IgD-negative memory B cell (primary cell): ENCODE measurements at regions not wholly inside any gene's neighbourhood (a gene's known extent, or its start where the extent isn't known, plus 50 kb on each side); places are given as distances from the start of the nearest gene placed in this dataset.

ENCODE experiments used
- H3K27ac Mint-ChIP-seq, 3 donors: one replicate each; pipeline ENCODE4 v1.8.0; 2020 to 2022; ENCODE audit warnings: mild to moderate bottlenecking in 3 of 3, mixed read lengths in 3 of 3, moderate library complexity in 1 of 3
- H3K27me3 Mint-ChIP-seq: one replicate; pipeline ENCODE4 v1.8.0; 2021; ENCODE audit warnings: mixed read lengths
- H3K36me3 Mint-ChIP-seq: one replicate; pipeline ENCODE4 v1.8.0; 2020; ENCODE audit warnings: mild to moderate bottlenecking, mixed read lengths
- H3K4me1 Mint-ChIP-seq, 3 donors: one replicate each; pipeline ENCODE4 v1.8.0; 2020 to 2022; ENCODE audit warnings: mixed read lengths in 3 of 3, mild to moderate bottlenecking in 1 of 3
- H3K4me3 Mint-ChIP-seq, 4 donors: one replicate each; pipeline ENCODE4 v1.8.0; 2020 to 2022; ENCODE audit warnings: mild to moderate bottlenecking in 4 of 4, mixed read lengths in 4 of 4, moderate library complexity in 3 of 4
- H3K9me3 Mint-ChIP-seq, 3 donors: one replicate each; pipeline ENCODE4 v1.8.0; 2020 to 2021; ENCODE audit warnings: mixed read lengths in 3 of 3, mild to moderate bottlenecking in 1 of 3

GRCh38 chr6:91713911-91714310 is 1127.0 kb upstream of the MAP3K7 start:
- Mint-ChIP-seq H3K36me3 (no peaks in the 10 kb centered on the region), H3K9me3 (peaks cover 0 to 8% (median 0%) of the 10 kb centered on the region in 3 donors), H3K27me3 (no peaks in the 10 kb centered on the region), H3K4me1 (no peaks in the 10 kb centered on the region), H3K27ac (no peak overlapping the region), H3K4me3 (no peak overlapping the region)

- H3K4me1 Mint-ChIP-seq, result no peaks in the 10 kb centered on the region
- no peaks in the 10 kb centered on the region for H3K27me3 Mint-ChIP-seq
- no peaks in the 10 kb centered on the region for H3K36me3 Mint-ChIP-seq
- peaks cover 0 to 7% (median 0%) of the 10 kb centered on the region in 3 donors for H3K9me3 Mint-ChIP-seq
- H3K4me3 Mint-ChIP-seq, result no peak overlapping the region
- H3K27ac Mint-ChIP-seq, result no peak overlapping the region
Measured at GRCh38 chr6:91711518-91711917, 1124.6 kb upstream of the MAP3K7 start.

- H3K4me3 Mint-ChIP-seq, result no peak overlapping the region
- H3K9me3 Mint-ChIP-seq, result peaks cover 0 to 4% (median 0%) of the 10 kb centered on the region in 3 donors
- no peaks in the 10 kb centered on the region for H3K27me3 Mint-ChIP-seq
- no peak overlapping the region for H3K27ac Mint-ChIP-seq
- no peaks in the 10 kb centered on the region for H3K36me3 Mint-ChIP-seq
- no peaks in the 10 kb centered on the region for H3K4me1 Mint-ChIP-seq
Measured at GRCh38 chr6:91710342-91710741, 1123.5 kb upstream of the MAP3K7 start.

GRCh38 chr6:91708534-91708933 is 1121.7 kb upstream of the MAP3K7 start:
- no peaks in the 10 kb centered on the region for H3K27me3 Mint-ChIP-seq
- no peak overlapping the region for H3K4me3 Mint-ChIP-seq
- H3K4me1 Mint-ChIP-seq, result no peaks in the 10 kb centered on the region
- H3K27ac Mint-ChIP-seq, result no peak overlapping the region
- peaks cover 2 to 6% (median 4%) of the 10 kb centered on the region in 3 donors for H3K9me3 Mint-ChIP-seq
- H3K36me3 Mint-ChIP-seq, result no peaks in the 10 kb centered on the region

GRCh38 chr6:91705646-91706045 is 1118.8 kb upstream of the MAP3K7 start:
- Mint-ChIP-seq H3K9me3 (peaks cover 1 to 11% (median 5%) of the 10 kb centered on the region in 3 donors), H3K4me1 (no peaks in the 10 kb centered on the region), H3K27me3 (no peaks in the 10 kb centered on the region)

GRCh38 chr6:91704531-91704930 is 1117.7 kb upstream of the MAP3K7 start:
- Mint-ChIP-seq H3K27me3 (no peaks in the 10 kb centered on the region), H3K27ac (no peak overlapping the region), H3K4me1 (no peaks in the 10 kb centered on the region), H3K36me3 (peaks cover 2% of the 10 kb centered on the region), H3K4me3 (no peak overlapping the region), H3K9me3 (peaks cover 1 to 11% (median 5%) of the 10 kb centered on the region in 3 donors)

More at GRCh38 chr6:91705646-91706045, 1118.8 kb upstream of the MAP3K7 start:
- H3K27ac Mint-ChIP-seq, result no peak overlapping the region
- H3K36me3 Mint-ChIP-seq, result peaks cover 2% of the 10 kb centered on the region
- H3K4me3 Mint-ChIP-seq, result no peak overlapping the region

GRCh38 chr6:91697010-91697695 is 1110.3 kb upstream of the MAP3K7 start:
- H3K4me1 Mint-ChIP-seq, result no peaks in the 10 kb centered on the region
- peaks cover 0 to 3% (median 2%) of the 10 kb centered on the region in 3 donors for H3K9me3 Mint-ChIP-seq
- no peaks in the 10 kb centered on the region for H3K36me3 Mint-ChIP-seq
- H3K27ac Mint-ChIP-seq, result no peak overlapping the region
- no peaks in the 10 kb centered on the region for H3K27me3 Mint-ChIP-seq
- H3K4me3 Mint-ChIP-seq, result no peak overlapping the region

GRCh38 chr6:91695221-91695620 is 1108.3 kb upstream of the MAP3K7 start:
- Mint-ChIP-seq H3K9me3 (peaks cover 0 to 2% (median 1%) of the 10 kb centered on the region in 3 donors), H3K4me3 (no peak overlapping the region), H3K27me3 (no peaks in the 10 kb centered on the region), H3K27ac (no peak overlapping the region), H3K4me1 (no peaks in the 10 kb centered on the region), H3K36me3 (no peaks in the 10 kb centered on the region)

- peaks cover 0 to 2% (median 1%) of the 10 kb centered on the region in 3 donors for H3K9me3 Mint-ChIP-seq
- no peaks in the 10 kb centered on the region for H3K27me3 Mint-ChIP-seq
- no peak overlapping the region for H3K4me3 Mint-ChIP-seq
- no peaks in the 10 kb centered on the region for H3K4me1 Mint-ChIP-seq
- no peaks in the 10 kb centered on the region for H3K36me3 Mint-ChIP-seq
- no peak overlapping the region for H3K27ac Mint-ChIP-seq
Measured at GRCh38 chr6:91694016-91694654, 1107.3 kb upstream of the MAP3K7 start.

- no peaks in the 10 kb centered on the region for H3K4me1 Mint-ChIP-seq
- no peaks in the 10 kb centered on the region for H3K27me3 Mint-ChIP-seq
- no peaks in the 10 kb centered on the region for H3K36me3 Mint-ChIP-seq
- H3K4me3 Mint-ChIP-seq, result no peak overlapping the region
- H3K9me3 Mint-ChIP-seq, result peaks cover 0 to 1% (median 0%) of the 10 kb centered on the region in 3 donors
- H3K27ac Mint-ChIP-seq, result no peak overlapping the region
Measured at GRCh38 chr6:91691449-91691848, 1104.6 kb upstream of the MAP3K7 start.

GRCh38 chr6:91683240-91683639 is 1096.4 kb upstream of the MAP3K7 start:
- Mint-ChIP-seq H3K4me3 (no peak overlapping the region), H3K36me3 (no peaks in the 10 kb centered on the region), H3K27me3 (no peaks in the 10 kb centered on the region), H3K27ac (no peak overlapping the region), H3K9me3 (peaks cover 2 to 5% (median 4%) of the 10 kb centered on the region in 3 donors), H3K4me1 (no peaks in the 10 kb centered on the region)

GRCh38 chr6:91681296-91681695 is 1094.4 kb upstream of the MAP3K7 start:
- Mint-ChIP-seq H3K27ac (no peak overlapping the region), H3K27me3 (no peaks in the 10 kb centered on the region), H3K4me3 (no peak overlapping the region), H3K4me1 (no peaks in the 10 kb centered on the region), H3K36me3 (no peaks in the 10 kb centered on the region), H3K9me3 (peaks cover 2 to 5% (median 4%) of the 10 kb centered on the region in 3 donors)

- no peaks in the 10 kb centered on the region for H3K27me3 Mint-ChIP-seq
- no peaks in the 10 kb centered on the region for H3K36me3 Mint-ChIP-seq
- H3K27ac Mint-ChIP-seq, result no peak overlapping the region
- H3K4me1 Mint-ChIP-seq, result no peaks in the 10 kb centered on the region
- H3K9me3 Mint-ChIP-seq, result peaks cover 4 to 5% (median 4%) of the 10 kb centered on the region in 3 donors
- H3K4me3 Mint-ChIP-seq, result no peak overlapping the region
Measured at GRCh38 chr6:91678679-91679446, 1092.0 kb upstream of the MAP3K7 start.

- no peak overlapping the region for H3K27ac Mint-ChIP-seq
- peaks cover 0 to 4% (median 0%) of the 10 kb centered on the region in 3 donors for H3K9me3 Mint-ChIP-seq
- H3K4me3 Mint-ChIP-seq, result no peak overlapping the region
- H3K4me1 Mint-ChIP-seq, result peaks cover 0 to 2% (median 0%) of the 10 kb centered on the region in 3 donors
- no peaks in the 10 kb centered on the region for H3K36me3 Mint-ChIP-seq
- no peaks in the 10 kb centered on the region for H3K27me3 Mint-ChIP-seq
Measured at GRCh38 chr6:91672201-91672600, 1085.3 kb upstream of the MAP3K7 start.

GRCh38 chr6:91669871-91670268 is 1083.0 kb upstream of the MAP3K7 start:
- Mint-ChIP-seq H3K9me3 (peaks cover 0 to 2% (median 0%) of the 10 kb centered on the region in 3 donors), H3K36me3 (no peaks in the 10 kb centered on the region), H3K4me1 (peaks cover 0 to 2% (median 0%) of the 10 kb centered on the region in 3 donors), H3K4me3 (no peak overlapping the region), H3K27ac (no peak overlapping the region), H3K27me3 (no peaks in the 10 kb centered on the region)
